Activated CD4-positive, alpha-beta T cell treated with anti-CD3 and anti-CD28 coated beads, Interleukin-2, Interleukin-6, amounts not matched to agents 100 ng/mL and 50 ng/mL, durations not matched to agents 16 hours and 8 hours (primary cell): ENCODE measurements at regions not wholly inside any gene's neighbourhood (a gene's known extent, or its start where the extent isn't known, plus 50 kb on each side); places are given as distances from the start of the nearest gene placed in this dataset.
"Not testable (repeated sequence)": the region's sequence is repeated elsewhere in the genome, so short reads cannot be mapped to it uniquely, and the experiment has no call there.

ENCODE experiments used
- DNase-seq: peaks from one replicate; pipeline ENCODE4 v3.0.0-alpha.2; 2020

DNA sequence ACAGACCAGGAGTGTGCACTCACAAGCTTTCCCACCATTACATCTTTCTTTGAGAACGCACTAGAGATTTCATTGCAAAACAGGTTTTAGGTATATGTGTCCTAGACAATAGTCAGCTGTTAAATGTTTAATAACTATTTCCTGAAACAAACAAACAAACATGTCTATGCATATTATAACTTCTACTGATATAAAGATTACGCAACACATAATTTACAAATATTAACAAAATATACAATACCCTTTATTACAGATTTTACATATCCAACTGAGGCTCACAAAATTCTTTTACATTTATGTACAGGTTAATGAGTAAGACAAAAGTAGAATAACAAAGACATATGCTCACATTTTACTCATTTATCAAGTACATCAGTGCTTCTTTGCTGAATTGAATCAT lies 1554.0 kb upstream of the PCDH10 start:
- no peak for DNase-seq

- no peak for DNase-seq
These were observed 1545.4 kb upstream of the PCDH10 start for GRCh38 chr4:131603705-131604104.

DNA sequence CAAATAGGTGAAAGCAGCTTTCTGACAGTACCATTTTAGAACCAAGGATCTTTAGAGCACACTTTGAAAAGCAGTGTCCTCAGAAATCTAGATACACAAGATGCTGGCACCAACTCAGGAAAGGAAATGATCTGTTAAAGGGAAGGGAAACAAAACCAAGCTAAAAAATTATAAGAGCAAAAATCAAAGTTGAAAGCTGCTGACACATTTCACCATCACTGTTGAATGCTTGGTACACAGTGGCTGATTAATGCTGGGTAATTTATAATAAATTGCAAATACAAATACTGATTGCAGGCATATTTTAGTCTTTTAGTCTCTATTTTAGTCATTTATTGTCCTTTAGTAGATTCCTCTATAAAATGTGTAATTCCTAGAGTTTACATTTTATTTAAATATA lies 1540.1 kb upstream of the PCDH10 start:
- DNase-seq: no peak

DNA sequence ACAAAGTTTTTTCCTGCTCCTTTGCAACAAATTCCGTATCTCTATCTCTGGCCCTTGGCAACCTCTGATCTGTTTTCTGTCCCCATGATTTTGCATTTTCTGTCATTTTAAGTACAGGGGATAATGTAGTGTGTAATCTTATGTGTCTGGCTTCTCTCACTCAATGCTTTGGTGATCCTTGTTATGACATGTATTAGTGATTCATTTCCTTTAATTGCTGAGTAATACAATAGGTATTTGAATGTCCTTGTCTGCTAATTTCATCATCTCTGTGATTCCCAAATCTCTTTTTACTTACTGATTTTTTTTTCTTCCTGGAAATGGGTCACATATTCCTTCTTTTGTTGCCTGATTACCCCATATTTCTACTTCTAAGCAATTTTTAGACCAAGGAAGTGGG lies 1538.6 kb upstream of the PCDH10 start:
- not testable (repeated sequence) for DNase-seq

GRCh38 chr4:131613086-131613823 lies 1535.8 kb upstream of the PCDH10 start:
- DNase-seq: no peak

DNA sequence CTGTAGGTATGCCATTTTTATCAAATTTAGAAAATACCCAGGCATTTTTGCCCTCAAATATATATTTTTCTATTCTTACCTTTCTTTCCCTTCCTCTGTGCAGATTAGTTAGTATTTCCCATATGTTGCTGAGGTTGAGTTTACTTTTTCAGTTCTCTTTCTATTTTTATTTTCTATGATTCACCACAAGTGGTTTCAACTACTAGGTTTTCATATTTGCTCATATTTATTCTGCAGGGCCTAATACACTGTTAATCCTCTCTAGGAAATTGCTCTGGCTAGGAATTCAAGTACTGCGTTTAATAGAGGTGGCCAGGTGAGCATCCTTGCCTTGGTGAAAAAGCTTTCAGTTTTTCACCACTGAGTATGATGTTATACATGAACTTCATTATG lies 1535.3 kb upstream of the PCDH10 start:
- DNase-seq: no peak

DNA sequence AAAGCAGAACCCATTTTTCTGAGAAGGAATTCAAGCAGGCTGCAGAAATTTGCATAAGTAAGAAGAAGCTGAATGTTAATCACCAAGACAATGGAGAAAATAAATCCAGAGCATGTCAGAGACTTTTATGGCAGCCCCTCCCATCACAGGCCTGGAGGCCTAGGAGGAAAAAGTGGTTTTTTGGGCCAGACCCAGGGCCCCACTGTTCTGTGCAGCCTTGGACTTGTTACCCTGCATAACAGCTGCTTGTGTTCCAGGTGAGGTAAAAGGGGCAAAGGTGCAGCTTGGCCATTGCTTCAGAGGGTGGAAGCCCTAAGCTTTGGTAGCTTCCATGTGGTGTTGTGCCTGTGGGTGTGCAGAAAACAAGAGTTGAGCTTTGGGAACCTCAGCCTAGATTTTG lies 1516.2 kb upstream of the PCDH10 start:
- no peak for DNase-seq

DNA sequence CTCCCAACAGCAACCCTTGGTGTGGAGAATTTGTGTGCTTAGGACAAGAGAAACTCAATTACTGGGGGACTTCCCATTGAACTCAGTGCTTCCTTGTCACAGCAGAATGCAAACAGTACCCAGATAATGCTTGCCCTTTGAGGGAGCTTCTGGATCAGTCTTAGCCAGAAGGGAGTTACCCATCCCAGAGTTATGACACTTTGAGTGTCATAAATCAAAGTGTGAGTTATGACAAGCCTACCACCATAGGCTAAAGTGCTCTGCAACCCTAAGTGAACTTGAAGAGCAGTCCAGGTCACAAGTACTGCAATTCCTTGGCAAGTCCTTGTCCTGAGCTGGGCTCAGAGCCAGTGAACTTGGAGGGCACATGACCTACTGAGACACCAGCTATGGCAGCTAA lies 1513.9 kb upstream of the PCDH10 start:
- no peak for DNase-seq

DNA sequence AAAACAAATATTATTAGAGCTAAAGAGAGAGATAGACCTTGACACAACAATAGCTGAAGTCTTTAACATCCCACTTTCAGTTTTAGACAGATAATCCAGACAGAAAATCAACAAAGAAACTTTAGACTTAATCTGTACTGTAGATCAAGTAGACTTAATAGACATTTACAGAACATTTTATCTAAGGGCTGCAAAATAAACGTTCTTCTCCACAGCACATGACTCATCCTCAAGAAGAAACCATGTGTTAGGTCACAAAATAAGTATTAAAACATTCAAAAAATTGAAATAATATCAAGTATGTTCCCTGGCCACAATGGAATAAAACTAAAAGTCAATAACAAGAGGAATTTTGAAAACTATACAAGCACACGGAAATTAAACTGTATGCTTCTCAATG lies 1510.3 kb upstream of the PCDH10 start:
- DNase-seq: no peak

GRCh38 chr4:131644619-131645018 lies 1504.5 kb upstream of the PCDH10 start:
- DNase-seq: no peak

DNA sequence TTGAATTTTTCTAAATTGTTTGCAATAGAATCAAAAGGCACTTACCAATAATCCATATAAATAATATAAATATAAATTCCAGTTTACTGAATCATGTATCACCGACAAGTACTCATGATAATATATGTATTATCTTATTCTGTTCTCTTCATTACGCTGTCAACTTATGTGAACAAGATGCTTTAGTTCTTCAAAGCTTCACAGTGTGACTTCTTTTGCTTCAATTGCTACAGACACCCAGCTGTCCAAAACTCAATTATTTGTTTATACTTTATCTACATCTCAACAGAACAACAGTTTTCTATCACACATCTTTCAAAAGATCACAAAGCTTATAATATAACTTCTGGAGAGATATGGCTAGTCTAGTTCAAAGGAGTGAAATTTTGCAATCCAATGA lies 1499.9 kb upstream of the PCDH10 start:
- DNase-seq: no peak

GRCh38 chr4:131650951-131651350 lies 1498.1 kb upstream of the PCDH10 start:
- DNase-seq: no peak

DNA sequence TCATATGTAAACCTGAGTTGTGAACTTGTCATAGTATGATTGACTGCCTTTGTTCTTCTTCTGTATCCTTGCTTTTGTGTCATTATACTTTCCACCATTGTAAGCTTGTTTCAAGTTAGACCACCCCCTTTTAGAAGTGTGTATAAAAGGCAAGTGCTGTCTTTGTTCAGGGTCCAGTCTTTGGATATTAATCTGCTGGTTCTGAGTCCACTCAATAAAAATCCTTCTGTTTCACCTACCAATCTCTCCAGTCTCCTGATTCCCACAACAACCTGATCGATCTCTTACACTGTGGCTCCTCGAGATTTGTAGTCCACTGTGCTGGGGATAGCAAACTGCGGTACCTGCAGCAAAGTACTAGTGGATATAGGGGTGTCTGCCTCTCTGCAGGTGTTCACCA lies 1465.8 kb upstream of the PCDH10 start:
- not testable (repeated sequence) for DNase-seq

DNA sequence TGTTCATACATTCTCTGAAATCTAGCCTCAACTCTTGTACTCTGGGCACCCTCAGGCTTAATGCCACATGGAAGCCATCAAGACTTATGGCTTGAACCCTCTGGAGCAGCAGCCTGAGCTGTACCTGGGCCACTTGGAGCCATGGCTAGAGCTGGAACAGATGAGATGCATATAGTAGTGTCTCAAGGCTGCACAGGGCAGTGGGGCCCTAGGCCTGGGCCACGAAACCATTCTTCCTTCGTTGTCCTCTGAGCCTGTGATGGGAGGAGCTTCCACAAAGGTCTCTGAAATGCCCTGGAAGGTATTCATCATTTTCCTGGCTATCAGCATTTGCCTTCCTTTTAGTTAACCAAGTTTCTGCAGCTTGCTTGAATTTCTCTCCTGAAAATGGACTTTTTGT lies 1427.2 kb upstream of the PCDH10 start:
- DNase-seq: no peak

- DNase-seq: not testable (repeated sequence)
These were observed 1426.0 kb upstream of the PCDH10 start for GRCh38 chr4:131723069-131723468.

DNA sequence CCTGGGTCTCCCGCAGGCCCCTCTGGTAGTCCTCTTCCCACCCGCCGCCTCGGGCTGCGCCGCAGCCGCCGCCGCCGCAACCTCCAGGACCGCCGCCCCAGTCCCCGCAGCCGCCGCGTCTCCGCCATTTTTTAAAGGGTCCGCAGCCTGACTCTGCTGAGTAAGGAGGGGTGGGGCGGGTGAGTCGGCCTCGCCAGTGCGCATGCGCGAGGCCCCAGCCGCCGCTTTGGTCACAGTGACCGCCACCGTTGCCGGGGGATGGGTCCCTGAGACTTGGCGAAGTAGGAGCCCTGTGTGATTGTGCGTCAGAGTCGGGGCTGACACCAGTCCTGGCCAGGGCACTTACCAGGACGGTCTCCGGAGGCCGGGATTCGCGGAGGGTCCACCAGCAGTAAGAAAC lies 1424.2 kb upstream of the PCDH10 start:
- DNase-seq: peak; percentile 69

DNA sequence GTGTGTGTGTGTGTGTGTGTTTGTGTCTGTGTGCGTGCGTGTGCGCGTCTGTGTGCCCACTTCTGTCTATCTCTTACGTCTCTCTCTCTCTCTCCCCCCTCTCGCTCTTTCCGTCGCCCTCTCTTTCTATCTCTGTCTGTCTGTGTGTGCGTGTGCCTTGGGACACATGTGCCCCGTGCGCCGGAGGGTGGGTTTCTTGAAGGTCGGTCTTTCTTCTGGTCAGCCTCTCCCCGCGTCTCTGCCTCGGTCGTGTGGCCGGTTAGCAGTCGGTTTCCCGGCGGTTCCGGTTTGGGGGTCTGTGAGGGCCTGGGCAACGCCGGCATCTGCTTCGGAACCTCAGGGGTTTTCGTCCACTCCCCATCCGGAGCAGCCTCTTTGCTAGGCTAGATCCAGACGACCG lies 1423.6 kb upstream of the PCDH10 start:
- not testable (repeated sequence) for DNase-seq

- DNase-seq: not testable (repeated sequence)
These were observed 1422.2 kb upstream of the PCDH10 start for GRCh38 chr4:131726940-131727339.

- DNase-seq: not testable (repeated sequence)
These were observed 1421.7 kb upstream of the PCDH10 start for GRCh38 chr4:131727418-131727817.

GRCh38 chr4:131729205-131729604 lies 1419.9 kb upstream of the PCDH10 start:
- not testable (repeated sequence) for DNase-seq

DNA sequence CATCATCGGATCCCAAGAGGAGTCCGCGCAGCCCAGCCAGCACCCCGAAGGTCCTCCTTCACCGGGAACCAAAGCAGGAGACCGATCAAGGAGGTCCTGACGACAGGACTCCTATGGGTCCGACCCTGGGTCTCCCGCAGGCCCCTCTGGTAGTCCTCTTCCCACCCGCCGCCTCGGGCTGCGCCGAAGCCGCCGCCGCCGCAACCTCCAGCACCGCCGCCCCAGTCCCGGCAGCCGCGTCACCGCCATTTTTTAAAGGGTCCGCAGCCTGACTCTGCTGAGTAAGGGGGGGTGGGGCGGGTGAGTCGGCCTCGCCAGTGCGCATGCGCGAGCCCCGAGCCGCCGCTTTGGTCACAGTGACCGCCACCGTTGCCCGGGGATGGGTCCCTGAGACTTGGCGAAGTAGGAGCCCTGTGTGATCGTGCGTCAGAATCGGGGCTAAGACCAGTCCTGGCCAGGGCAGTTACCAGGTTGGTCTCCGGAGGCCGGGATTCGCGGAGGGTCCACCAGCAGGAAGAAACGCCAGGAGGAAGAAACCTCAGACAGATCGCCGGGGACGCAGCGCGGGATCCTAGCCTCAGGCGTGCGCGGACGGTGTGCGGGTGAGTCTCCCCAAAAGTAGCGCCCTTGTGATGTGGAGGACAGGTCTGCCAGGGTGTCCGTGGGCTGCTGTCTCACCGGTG lies 1419.2 kb upstream of the PCDH10 start:
- not testable (repeated sequence) for DNase-seq

GRCh38 chr4:131730574-131730973 lies 1418.5 kb upstream of the PCDH10 start:
- DNase-seq: not testable (repeated sequence)

GRCh38 chr4:131732034-131732630 lies 1417.0 kb upstream of the PCDH10 start:
- DNase-seq: not testable (repeated sequence)

DNA sequence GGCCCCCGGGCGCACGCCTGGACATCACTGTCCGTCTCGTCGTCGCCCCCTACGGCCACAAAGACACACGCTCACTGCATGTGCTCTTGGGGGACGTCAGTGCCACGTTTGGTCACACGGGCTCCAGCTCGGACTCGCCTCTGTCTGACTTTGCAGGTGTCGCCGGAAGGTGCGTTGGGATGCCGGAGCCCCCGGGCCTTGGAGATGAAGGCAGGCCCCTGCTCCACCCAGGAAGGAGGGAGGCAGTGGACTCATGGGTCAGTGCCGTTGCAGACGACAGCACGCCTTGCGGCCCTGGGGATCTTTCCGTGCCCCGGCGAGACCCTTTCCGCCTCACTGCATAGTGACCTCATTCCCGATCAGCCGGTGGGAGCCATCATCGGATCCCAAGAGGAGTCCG lies 1414.8 kb upstream of the PCDH10 start:
- not testable (repeated sequence) for DNase-seq
